NCI-H1105 (cell line): ENCODE measurements at regions not wholly inside any gene's neighbourhood (a gene's known extent, or its start where the extent isn't known, plus 50 kb on each side); places are given as distances from the start of the nearest gene placed in this dataset.
"Not testable (repeated sequence)": the region's sequence is repeated elsewhere in the genome, so short reads cannot be mapped to it uniquely, and the experiment has no call there.

ENCODE experiments used
- DNase-seq: peaks from one replicate; lab custom pipeline; 2025; lab: John Stamatoyannopoulos, UW

- peak; percentile 47 for DNase-seq
Measured at GRCh38 chr20:17873410-17874270, 95.0 kb downstream of the SNX5 start.

GRCh38 chr20:17872959-17873358, 95.6 kb downstream of the SNX5 start:
- DNase-seq: no peak

GRCh38 chr20:17872434-17872833, 96.2 kb downstream of the SNX5 start:
- no peak for DNase-seq

- no peak for DNase-seq
Measured at GRCh38 chr20:17871886-17872285, 96.7 kb downstream of the SNX5 start.

GRCh38 chr20:17871181-17871580, 97.4 kb downstream of the SNX5 start:
- DNase-seq: no peak

GRCh38 chr20:17870086-17870740, 98.4 kb downstream of the SNX5 start:
- no peak for DNase-seq

GRCh38 chr20:17869295-17869994, 99.1 kb downstream of the SNX5 start:
- DNase-seq: no peak

GRCh38 chr20:17868700-17869231, 99.8 kb downstream of the SNX5 start:
- no peak for DNase-seq

GRCh38 chr20:17868151-17868550, 100.4 kb downstream of the SNX5 start:
- no peak for DNase-seq

- DNase-seq: no peak
Measured at GRCh38 chr20:17867131-17867925, 101.3 kb downstream of the SNX5 start.

GRCh38 chr20:17866234-17867001, 102.2 kb downstream of the SNX5 start:
- no peak for DNase-seq

GRCh38 chr20:17863577-17864292, 104.9 kb downstream of the SNX5 start:
- DNase-seq: no peak

- DNase-seq: no peak
Measured at GRCh38 chr20:17863209-17863576, 105.4 kb downstream of the SNX5 start.

GRCh38 chr20:17862171-17862570, 106.4 kb downstream of the SNX5 start:
- DNase-seq: no peak

- not testable (repeated sequence) for DNase-seq
Measured at GRCh38 chr20:17861620-17862019, 107.0 kb downstream of the SNX5 start.

- no peak for DNase-seq
Measured at GRCh38 chr20:17860301-17861197, 108.0 kb downstream of the SNX5 start.

GRCh38 chr20:17859616-17860232, 108.9 kb downstream of the SNX5 start:
- no peak for DNase-seq

- DNase-seq: no peak
Measured at GRCh38 chr20:17859002-17859615, 109.5 kb downstream of the SNX5 start.
